Breast epithelium (tissue), 3 donors: ENCODE measurements at regions not wholly inside any gene's neighbourhood (a gene's known extent, or its start where the extent isn't known, plus 50 kb on each side); places are given as distances from the start of the nearest gene placed in this dataset.

Source experiments
- POLR2A ChIP-seq: fragments of 450-650 bp; IDR thresholded peaks from one replicate; pipeline ENCODE4 v1.6.1; 2016; ENCODE audit warnings: antibody characterized with exemption, mild to moderate bottlenecking, moderate library complexity
- TF ChIP-seq, protein P1 (sequence below), 3 donors: fragments of 450-650 bp; IDR thresholded peaks; one replicate each; pipeline ENCODE4 v1.5.1; 2016 to 2017; ENCODE audit warnings: antibody characterized with exemption in 3 of 3, mild to moderate bottlenecking in 3 of 3, moderate library complexity in 3 of 3

DNA sequence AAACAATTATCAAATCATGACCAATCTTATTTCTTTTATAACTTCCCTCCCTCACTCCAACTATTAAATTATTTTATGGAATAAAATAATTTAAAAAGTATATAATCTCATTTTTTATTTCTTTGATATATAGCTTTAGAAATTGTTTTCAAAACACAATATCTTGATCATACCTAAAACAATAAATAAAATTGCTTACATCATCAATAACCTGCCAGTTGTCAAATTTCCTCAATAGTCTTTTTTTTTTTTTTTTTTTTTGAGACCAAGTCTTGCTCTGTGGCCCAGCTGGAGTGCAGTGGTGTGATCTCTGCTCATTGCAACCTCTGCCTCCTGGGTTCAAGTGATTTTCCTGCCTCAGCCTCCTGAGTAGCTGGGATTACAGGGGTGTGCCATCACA is 60.1 kb upstream of the ELOVL5 start:
- no peak for TF ChIP-seq POLR2A
- TF ChIP-seq, protein P1, sequence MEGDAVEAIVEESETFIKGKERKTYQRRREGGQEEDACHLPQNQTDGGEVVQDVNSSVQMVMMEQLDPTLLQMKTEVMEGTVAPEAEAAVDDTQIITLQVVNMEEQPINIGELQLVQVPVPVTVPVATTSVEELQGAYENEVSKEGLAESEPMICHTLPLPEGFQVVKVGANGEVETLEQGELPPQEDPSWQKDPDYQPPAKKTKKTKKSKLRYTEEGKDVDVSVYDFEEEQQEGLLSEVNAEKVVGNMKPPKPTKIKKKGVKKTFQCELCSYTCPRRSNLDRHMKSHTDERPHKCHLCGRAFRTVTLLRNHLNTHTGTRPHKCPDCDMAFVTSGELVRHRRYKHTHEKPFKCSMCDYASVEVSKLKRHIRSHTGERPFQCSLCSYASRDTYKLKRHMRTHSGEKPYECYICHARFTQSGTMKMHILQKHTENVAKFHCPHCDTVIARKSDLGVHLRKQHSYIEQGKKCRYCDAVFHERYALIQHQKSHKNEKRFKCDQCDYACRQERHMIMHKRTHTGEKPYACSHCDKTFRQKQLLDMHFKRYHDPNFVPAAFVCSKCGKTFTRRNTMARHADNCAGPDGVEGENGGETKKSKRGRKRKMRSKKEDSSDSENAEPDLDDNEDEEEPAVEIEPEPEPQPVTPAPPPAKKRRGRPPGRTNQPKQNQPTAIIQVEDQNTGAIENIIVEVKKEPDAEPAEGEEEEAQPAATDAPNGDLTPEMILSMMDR (IDR thresholded peaks at IDR 0.05) = no peak
